RPMI8226 (cell line): ENCODE measurements at regions not wholly inside any gene's neighbourhood (a gene's known extent, or its start where the extent isn't known, plus 50 kb on each side); places are given as distances from the start of the nearest gene placed in this dataset.
A peak's percentile ranks its signal among the peaks of the same experiment; 100 is the strongest.
"Not testable (repeated sequence)": the region's sequence is repeated elsewhere in the genome, so short reads cannot be mapped to it uniquely, and the experiment has no call there.

Experiments used
- DNase-seq: peaks from one replicate; pipeline ENCODE4 v3.0.0-alpha.2; 2015

GRCh38 chr1:219070395-219070794 lies 103.3 kb upstream of the LYPLAL1 start:
- DNase-seq = not testable (repeated sequence)

GRCh38 chr1:219071209-219071608 lies 102.5 kb upstream of the LYPLAL1 start:
- no peak for DNase-seq

- no peak for DNase-seq
Measured at GRCh38 chr1:219072329-219072728, 101.3 kb upstream of the LYPLAL1 start.

GRCh38 chr1:219074084-219074728 lies 99.5 kb upstream of the LYPLAL1 start:
- DNase-seq = no peak

GRCh38 chr1:219075121-219075879 lies 98.4 kb upstream of the LYPLAL1 start:
- DNase-seq = no peak

GRCh38 chr1:219076326-219076937 lies 97.2 kb upstream of the LYPLAL1 start:
- DNase-seq = no peak

GRCh38 chr1:219077767-219078166 lies 95.9 kb upstream of the LYPLAL1 start:
- DNase-seq = not testable (repeated sequence)

- DNase-seq = peak; percentile 64
Measured at GRCh38 chr1:219081943-219082925, 91.4 kb upstream of the LYPLAL1 start.

- no peak for DNase-seq
Measured at GRCh38 chr1:219083631-219084030, 90.0 kb upstream of the LYPLAL1 start.

- no peak for DNase-seq
Measured at GRCh38 chr1:219085082-219085481, 88.6 kb upstream of the LYPLAL1 start.

GRCh38 chr1:219085988-219086387 lies 87.7 kb upstream of the LYPLAL1 start:
- DNase-seq = no peak

- DNase-seq = no peak
Measured at GRCh38 chr1:219086956-219087469, 86.7 kb upstream of the LYPLAL1 start.

GRCh38 chr1:219088778-219089557 lies 84.7 kb upstream of the LYPLAL1 start:
- DNase-seq = peak; percentile 8

- peak; percentile 9 for DNase-seq
Measured at GRCh38 chr1:219090607-219091006, 83.1 kb upstream of the LYPLAL1 start.

GRCh38 chr1:219092206-219092605 lies 81.5 kb upstream of the LYPLAL1 start:
- no peak for DNase-seq

- no peak for DNase-seq
Measured at GRCh38 chr1:219099307-219099706, 74.4 kb upstream of the LYPLAL1 start.

- no peak for DNase-seq
Measured at GRCh38 chr1:219100059-219100458, 73.6 kb upstream of the LYPLAL1 start.

- not testable (repeated sequence) for DNase-seq
Measured at GRCh38 chr1:219102466-219102865, 71.2 kb upstream of the LYPLAL1 start.

GRCh38 chr1:219105893-219106292 lies 67.8 kb upstream of the LYPLAL1 start:
- no peak for DNase-seq

- no peak for DNase-seq
Measured at GRCh38 chr1:219109424-219110018, 64.2 kb upstream of the LYPLAL1 start.

- no peak for DNase-seq
Measured at GRCh38 chr1:219113261-219113660, 60.4 kb upstream of the LYPLAL1 start.
